ENCODE measurements at regions not wholly inside any gene's neighbourhood (a gene's known extent, or its start where the extent isn't known, plus 50 kb on each side); places are given as distances from the start of the nearest gene placed in this dataset.

DNA sequence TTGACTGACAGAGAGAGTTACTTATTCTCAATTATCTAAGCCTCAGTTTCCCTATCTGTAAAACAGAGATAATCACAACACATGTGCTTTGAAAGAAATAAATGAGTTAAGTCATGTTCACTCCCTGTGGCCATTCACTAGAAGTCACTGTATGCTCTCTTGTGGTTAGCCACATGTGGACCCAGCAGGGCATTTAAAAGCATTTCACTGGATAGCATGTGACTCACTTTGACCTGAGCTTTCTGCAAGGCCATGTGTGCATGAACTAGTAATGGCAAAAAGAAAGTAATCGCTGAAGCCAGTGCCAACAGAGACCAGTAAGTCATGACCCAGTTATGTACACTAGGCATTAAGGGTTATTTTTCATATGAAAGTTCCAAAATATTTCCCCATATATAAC, 557.0 kb upstream of the IGFBP3 start:
- TF ChIP-seq, protein P1, sequence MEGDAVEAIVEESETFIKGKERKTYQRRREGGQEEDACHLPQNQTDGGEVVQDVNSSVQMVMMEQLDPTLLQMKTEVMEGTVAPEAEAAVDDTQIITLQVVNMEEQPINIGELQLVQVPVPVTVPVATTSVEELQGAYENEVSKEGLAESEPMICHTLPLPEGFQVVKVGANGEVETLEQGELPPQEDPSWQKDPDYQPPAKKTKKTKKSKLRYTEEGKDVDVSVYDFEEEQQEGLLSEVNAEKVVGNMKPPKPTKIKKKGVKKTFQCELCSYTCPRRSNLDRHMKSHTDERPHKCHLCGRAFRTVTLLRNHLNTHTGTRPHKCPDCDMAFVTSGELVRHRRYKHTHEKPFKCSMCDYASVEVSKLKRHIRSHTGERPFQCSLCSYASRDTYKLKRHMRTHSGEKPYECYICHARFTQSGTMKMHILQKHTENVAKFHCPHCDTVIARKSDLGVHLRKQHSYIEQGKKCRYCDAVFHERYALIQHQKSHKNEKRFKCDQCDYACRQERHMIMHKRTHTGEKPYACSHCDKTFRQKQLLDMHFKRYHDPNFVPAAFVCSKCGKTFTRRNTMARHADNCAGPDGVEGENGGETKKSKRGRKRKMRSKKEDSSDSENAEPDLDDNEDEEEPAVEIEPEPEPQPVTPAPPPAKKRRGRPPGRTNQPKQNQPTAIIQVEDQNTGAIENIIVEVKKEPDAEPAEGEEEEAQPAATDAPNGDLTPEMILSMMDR (conservative IDR thresholded peaks at IDR 0.05; ENCODE audit: low read length): no peak
- no peak for TF ChIP-seq EZH2phosphoT487 (IDR thresholded peaks at IDR 0.05; ENCODE audit: borderline replicate concordance)
